AG10803 (cell line): ENCODE measurements at regions not wholly inside any gene's neighbourhood (a gene's known extent, or its start where the extent isn't known, plus 50 kb on each side); places are given as distances from the start of the nearest gene placed in this dataset.
"Not testable (repeated sequence)": the region's sequence is repeated elsewhere in the genome, so short reads cannot be mapped to it uniquely, and the experiment has no call there.

Experiments
- DNase-seq: peaks from one replicate; pipeline ENCODE4 v3.0.0; 2010; ENCODE audit warnings: low read depth
- H3K4me3 ChIP-seq: 2 replicates; pipeline ENCODE4 v1.5.1; 2011; ENCODE audit warnings: mild to moderate bottlenecking, low read length, control low read depth
- CTCF ChIP-seq: conservative IDR thresholded peaks from 2 replicates; pipeline ENCODE4 v1.5.1; 2011; ENCODE audit warnings: mild to moderate bottlenecking, low read length, control low read depth, inconsistent platforms

GRCh38 chr11:134841411-134841810 lies 429.4 kb upstream of the B3GAT1 start:
- DNase-seq, result no peak
- no peak for TF ChIP-seq CTCF
- no peak overlapping the region for H3K4me3 ChIP-seq

GRCh38 chr11:134840945-134841344 lies 428.9 kb upstream of the B3GAT1 start:
- TF ChIP-seq CTCF, result no peak

GRCh38 chr11:134840165-134840564 lies 428.1 kb upstream of the B3GAT1 start:
- not testable (repeated sequence) for H3K4me3 ChIP-seq, DNase-seq

More at GRCh38 chr11:134840945-134841344, 428.9 kb upstream of the B3GAT1 start:
- no peak overlapping the region for H3K4me3 ChIP-seq
- DNase-seq, result no peak

GRCh38 chr11:134838708-134839107 lies 426.7 kb upstream of the B3GAT1 start:
- no peak for TF ChIP-seq CTCF
- H3K4me3 ChIP-seq, result no peak overlapping the region
- DNase-seq, result no peak

- no peak for TF ChIP-seq CTCF
- H3K4me3 ChIP-seq, result no peak overlapping the region
- no peak for DNase-seq
These were observed 425.8 kb upstream of the B3GAT1 start for GRCh38 chr11:134837887-134838232.

- TF ChIP-seq CTCF, result no peak
- no peak for DNase-seq
- no peak overlapping the region for H3K4me3 ChIP-seq
These were observed 425.3 kb upstream of the B3GAT1 start for GRCh38 chr11:134837166-134837886.

GRCh38 chr11:134836561-134836960 lies 424.5 kb upstream of the B3GAT1 start:
- TF ChIP-seq CTCF, result no peak
- H3K4me3 ChIP-seq, result no peak overlapping the region
- no peak for DNase-seq
